ENCODE measurements at regions not wholly inside any gene's neighbourhood (a gene's known extent, or its start where the extent isn't known, plus 50 kb on each side); places are given as distances from the start of the nearest gene placed in this dataset.

GRCh38 chrX:9273744-9274143, 191.1 kb upstream of the TBL1X start:
- DNase-seq: no peak
- Histone ChIP-seq H3K4me3 (no peak overlapping the region), H3K36me3 (no peaks in the 10 kb centered on the region), H3K27me3 (no peaks in the 10 kb centered on the region), H3K4me1 (no peaks in the 10 kb centered on the region), H3K9me3 (no peaks in the 10 kb centered on the region), H3K9ac (ENCODE audit: low read depth in 2 of 2, low read length in 2 of 2) (no peak overlapping the region), H3K27ac (no peak overlapping the region)
- intact Hi-C loops (cut with DNase I): no loop called here
- no peak for TF ChIP-seq CTCF (IDR thresholded peaks at IDR 0.05)

DNA sequence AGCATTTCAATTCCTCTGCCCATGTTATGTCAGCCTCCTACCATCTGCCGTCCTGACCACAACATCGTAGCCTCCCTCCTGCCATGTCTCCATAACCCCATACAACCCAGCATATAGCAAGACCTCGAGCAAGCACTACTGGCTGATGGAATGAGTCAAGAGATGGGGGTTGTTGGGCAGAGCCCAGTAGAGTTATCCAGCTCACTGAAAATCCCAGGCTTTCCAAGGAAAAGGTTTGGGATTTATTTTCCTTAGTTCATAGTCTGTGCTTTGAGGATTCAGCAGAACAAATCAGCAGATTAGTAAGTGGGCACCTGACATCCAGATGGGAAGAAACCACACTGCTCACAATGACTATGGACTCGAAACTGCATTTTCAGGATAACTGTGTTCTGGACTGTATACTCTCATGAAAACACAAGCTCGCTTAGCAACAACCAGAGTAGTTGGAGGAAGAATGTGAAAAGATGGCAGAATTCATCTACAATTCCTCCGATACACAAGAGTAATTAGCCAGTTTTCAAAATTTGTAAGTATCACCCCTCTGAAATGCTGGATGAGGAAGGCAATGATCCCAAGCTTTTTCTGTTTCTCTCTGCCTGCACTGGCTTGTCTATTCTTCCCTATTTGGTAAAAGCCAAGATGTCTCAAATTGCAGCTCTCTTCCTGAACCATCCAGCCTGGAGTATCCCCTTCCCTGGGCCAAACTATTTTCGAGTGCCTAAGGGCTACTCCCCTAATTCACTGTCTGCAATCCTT, 186.2 kb upstream of the TBL1X start:
- Histone ChIP-seq H3K27me3 (no peaks in the 10 kb centered on the region), H3K27ac (no peak overlapping the region), H3K9me3 (no peaks in the 10 kb centered on the region), H3K36me3 (no peaks in the 10 kb centered on the region), H3K9ac (ENCODE audit: low read depth in 2 of 2, low read length in 2 of 2) (no peak overlapping the region), H3K4me1 (no peaks in the 10 kb centered on the region), H3K4me3 (no peak overlapping the region)
- no peak for TF ChIP-seq CTCF (IDR thresholded peaks at IDR 0.05)
- no peak for DNase-seq
- intact Hi-C loops (cut with DNase I): no loop called here

- no peak for TF ChIP-seq CTCF (IDR thresholded peaks at IDR 0.05)
- intact Hi-C loops (cut with DNase I): no loop called here
- H3K27me3 ChIP-seq: no peaks in the 10 kb centered on the region
- no peak overlapping the region for H3K9ac ChIP-seq (ENCODE audit: low read depth in 2 of 2, low read length in 2 of 2)
- no peak overlapping the region for H3K27ac ChIP-seq
- no peaks in the 10 kb centered on the region for H3K36me3 ChIP-seq
- H3K9me3 ChIP-seq: no peaks in the 10 kb centered on the region
- no peaks in the 10 kb centered on the region for H3K4me1 ChIP-seq
- no peak overlapping the region for H3K4me3 ChIP-seq
- no peak for DNase-seq
Observed at GRCh38 chrX:9279234-9279544, 185.7 kb upstream of the TBL1X start.

GRCh38 chrX:9280831-9281230, 184.0 kb upstream of the TBL1X start:
- no peaks in the 10 kb centered on the region for H3K27me3 ChIP-seq
- no peak overlapping the region for H3K9ac ChIP-seq (ENCODE audit: low read depth in 2 of 2, low read length in 2 of 2)
- no peak for TF ChIP-seq CTCF (IDR thresholded peaks at IDR 0.05)
- intact Hi-C loops (cut with DNase I): no loop called here
- H3K9me3 ChIP-seq: no peaks in the 10 kb centered on the region
- H3K36me3 ChIP-seq: no peaks in the 10 kb centered on the region
- DNase-seq: no peak
- H3K27ac ChIP-seq: no peak overlapping the region
- H3K4me3 ChIP-seq: no peak overlapping the region
- no peaks in the 10 kb centered on the region for H3K4me1 ChIP-seq

DNA sequence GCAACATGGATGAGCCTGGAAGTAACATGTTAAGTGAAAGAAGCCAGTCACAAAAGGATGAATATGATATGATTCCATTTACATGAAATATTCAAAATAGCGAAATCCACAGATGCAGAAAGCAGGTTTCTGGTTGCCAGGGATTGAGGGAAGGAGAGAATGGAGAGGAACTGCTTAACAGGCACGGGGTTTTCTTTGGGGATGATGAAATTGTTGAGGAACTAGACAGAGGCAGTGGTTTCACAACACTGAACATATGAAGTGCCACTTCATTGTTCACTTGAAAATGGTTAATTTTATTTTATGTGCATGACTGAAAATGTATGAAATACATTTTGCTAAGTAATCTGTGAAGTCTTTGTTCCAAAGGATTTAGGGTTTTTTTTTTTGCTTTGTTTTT, 182.5 kb upstream of the TBL1X start:
- intact Hi-C loops (cut with DNase I): no loop called here
- H3K4me1 ChIP-seq: no peaks in the 10 kb centered on the region
- no peak for TF ChIP-seq CTCF (IDR thresholded peaks at IDR 0.05)
- no peaks in the 10 kb centered on the region for H3K27me3 ChIP-seq
- H3K27ac ChIP-seq: no peak overlapping the region
- no peak overlapping the region for H3K9ac ChIP-seq (ENCODE audit: low read depth in 2 of 2, low read length in 2 of 2)
- no peak overlapping the region for H3K4me3 ChIP-seq
- no peak for DNase-seq
- H3K9me3 ChIP-seq: no peaks in the 10 kb centered on the region
- H3K36me3 ChIP-seq: no peaks in the 10 kb centered on the region
